Stimulated activated naive B cell treated with anti-CD40 and anti-IgM and Interleukin-4, amounts not matched to agents 10 μg/mL and 1 μg/mL and 100 μg/mL, for 72 hours (primary cell): ENCODE measurements at regions not wholly inside any gene's neighbourhood (a gene's known extent, or its start where the extent isn't known, plus 50 kb on each side); places are given as distances from the start of the nearest gene placed in this dataset.

Source experiments
- ATAC-seq, 2 donors: fragments of 150-1000 bp; cut with Tn5 transposase; replicated peaks; 2 replicates each; pipeline ENCODE4 v1.10.0; 2021; ENCODE audit warnings: moderate library complexity in 1 of 2
- DNase-seq: peaks from one replicate; pipeline ENCODE4 v3.0.0; 2021
- H3K27ac Mint-ChIP-seq: one replicate; pipeline ENCODE4 v1.8.0; 2022; ENCODE audit warnings: mild to moderate bottlenecking, mixed read lengths
- H3K27me3 Mint-ChIP-seq, 2 donors: one replicate each; pipeline ENCODE4 v1.8.0; 2022; ENCODE audit warnings: mixed read lengths in 2 of 2
- H3K36me3 Mint-ChIP-seq, 2 donors: one replicate each; pipeline ENCODE4 v1.8.0; 2022; ENCODE audit warnings: mixed read lengths in 2 of 2, mild to moderate bottlenecking in 1 of 2
- H3K4me1 Mint-ChIP-seq, 2 donors: one replicate each; pipeline ENCODE4 v1.8.0; 2022; ENCODE audit warnings: mixed read lengths in 2 of 2, mild to moderate bottlenecking in 1 of 2
- H3K4me3 Mint-ChIP-seq, 2 donors: one replicate each; pipeline ENCODE4 v1.8.0; 2022; ENCODE audit warnings: mild to moderate bottlenecking in 2 of 2, mixed read lengths in 2 of 2, moderate library complexity in 1 of 2
- H3K9me3 Mint-ChIP-seq, 2 donors: one replicate each; pipeline ENCODE4 v1.8.0; 2022; ENCODE audit warnings: mixed read lengths in 2 of 2, mild to moderate bottlenecking in 1 of 2

DNA sequence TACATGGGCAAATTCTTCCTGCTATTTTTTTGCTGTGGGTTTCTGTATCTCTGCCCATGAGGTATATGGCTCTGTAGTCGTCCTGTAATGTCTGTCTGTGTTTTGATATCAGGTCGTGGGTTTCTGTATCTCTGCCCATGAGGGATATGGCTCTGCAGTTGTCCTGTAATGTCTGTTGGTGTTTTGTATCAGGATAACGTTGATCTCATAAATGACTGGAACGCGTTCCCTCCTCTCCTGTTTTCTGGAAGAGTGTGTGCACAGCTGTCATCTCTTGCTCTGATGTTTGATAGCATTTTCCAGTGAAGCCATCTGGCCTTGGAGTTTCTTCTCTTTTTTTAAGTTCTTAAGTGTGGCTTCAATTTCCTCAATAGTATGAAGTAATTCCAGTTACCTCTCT, 57.2 kb downstream of the SOX1 start:
- H3K27ac Mint-ChIP-seq, result no peak overlapping the region
- DNase-seq (no peak), ATAC-seq (no peak)
- H3K4me1 Mint-ChIP-seq, result no peaks in the 10 kb centered on the region
- no peaks in the 10 kb centered on the region for H3K36me3 Mint-ChIP-seq
- H3K9me3 Mint-ChIP-seq, result no peaks in the 10 kb centered on the region
- peaks cover 4 to 13% of the 10 kb centered on the region in 2 donors for H3K27me3 Mint-ChIP-seq
- H3K4me3 Mint-ChIP-seq, result no peak overlapping the region

DNA sequence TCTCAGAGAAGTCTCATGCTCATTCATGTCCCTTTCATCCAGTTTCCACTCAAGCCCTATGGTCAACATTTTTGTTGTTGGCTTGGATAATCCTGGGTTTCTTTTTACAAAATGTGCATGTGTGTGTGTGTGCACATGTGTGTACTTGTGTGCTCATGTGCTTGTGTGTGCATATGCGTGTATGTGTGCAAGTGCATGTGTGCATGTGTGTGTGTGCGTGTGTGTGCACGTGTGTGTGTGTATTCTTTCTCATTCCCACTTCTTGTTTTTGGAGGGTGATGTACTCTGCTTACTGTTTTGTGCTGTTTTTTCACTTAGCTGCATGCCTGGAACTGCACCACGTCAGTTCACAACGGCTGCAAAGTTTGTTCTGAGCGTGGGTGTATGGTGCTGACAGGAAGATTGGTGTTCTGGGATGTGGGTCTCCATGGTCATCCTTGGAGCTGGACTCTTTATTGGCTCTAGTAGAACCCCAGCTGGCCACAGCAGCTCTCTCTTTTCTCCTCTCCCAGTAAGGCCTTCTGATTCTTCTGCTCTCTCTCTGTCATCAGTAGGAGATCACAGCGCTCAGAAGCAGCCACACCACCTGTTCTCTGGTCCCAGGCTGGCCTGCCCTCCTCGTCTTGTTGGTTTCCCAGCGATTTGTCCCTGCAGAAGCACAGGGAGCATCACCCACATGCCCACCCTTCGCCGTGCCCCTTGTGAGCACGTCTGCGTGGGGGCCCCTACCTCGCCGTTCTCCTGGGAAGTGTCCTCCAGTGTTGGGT, 60.8 kb downstream of the SOX1 start:
- H3K27me3 Mint-ChIP-seq, result peaks cover 3 to 18% of the 10 kb centered on the region in 2 donors
- peaks cover 0 to 1% of the 10 kb centered on the region in 2 donors for H3K9me3 Mint-ChIP-seq
- no peak overlapping the region for H3K27ac Mint-ChIP-seq
- ATAC-seq (no peak), DNase-seq (no peak)
- no peak overlapping the region for H3K4me3 Mint-ChIP-seq
- no peaks in the 10 kb centered on the region for H3K4me1 Mint-ChIP-seq
- no peaks in the 10 kb centered on the region for H3K36me3 Mint-ChIP-seq

DNA sequence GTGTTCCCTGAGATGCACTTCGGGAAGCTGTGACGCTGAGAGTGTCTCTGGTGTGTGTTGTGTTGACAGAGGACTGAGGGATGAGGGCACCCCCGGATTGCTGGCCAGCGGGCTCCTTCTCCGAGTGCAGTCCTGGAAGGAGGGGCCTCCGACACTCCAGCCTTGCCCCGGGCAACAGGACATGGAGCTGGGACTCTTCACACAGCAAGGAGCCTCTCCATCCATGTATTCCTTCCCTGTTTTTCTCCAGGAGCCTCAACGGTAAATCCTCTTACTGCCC, 61.3 kb downstream of the SOX1 start:
- H3K27ac Mint-ChIP-seq, result no peak overlapping the region
- no peaks in the 10 kb centered on the region for H3K36me3 Mint-ChIP-seq
- peaks cover 3 to 14% of the 10 kb centered on the region in 2 donors for H3K27me3 Mint-ChIP-seq
- ATAC-seq, result no peak
- H3K4me1 Mint-ChIP-seq, result no peaks in the 10 kb centered on the region
- peaks cover 0 to 1% of the 10 kb centered on the region in 2 donors for H3K9me3 Mint-ChIP-seq
- H3K4me3 Mint-ChIP-seq, result no peak overlapping the region
- DNase-seq, result no peak

DNA sequence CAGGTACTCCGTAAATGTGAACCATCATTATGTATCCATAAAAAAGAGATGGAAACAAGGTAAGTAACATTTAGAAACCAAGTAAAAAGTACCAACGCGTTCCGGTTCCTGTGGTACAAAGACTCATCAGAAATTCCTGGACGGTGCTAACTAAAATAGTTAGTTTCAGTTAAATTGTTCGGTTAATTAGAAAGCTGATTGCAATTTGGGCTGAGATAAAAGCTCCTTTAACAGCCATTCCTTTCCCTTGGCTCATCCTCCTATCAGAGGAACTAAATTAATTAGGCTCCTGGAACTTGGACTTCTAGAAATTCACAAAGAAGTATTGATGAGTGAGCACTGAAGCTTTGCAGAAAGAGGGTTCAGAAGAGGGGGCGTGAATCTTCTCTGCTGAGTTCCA, 63.5 kb downstream of the SOX1 start:
- Mint-ChIP-seq H3K9me3 (peaks cover 0 to 1% of the 10 kb centered on the region in 2 donors), H3K27ac (no peak overlapping the region), H3K36me3 (no peaks in the 10 kb centered on the region), H3K4me3 (no peak overlapping the region), H3K27me3 (peaks cover 3 to 14% of the 10 kb centered on the region in 2 donors), H3K4me1 (no peaks in the 10 kb centered on the region)
- ATAC-seq (no peak), DNase-seq (no peak)

DNA sequence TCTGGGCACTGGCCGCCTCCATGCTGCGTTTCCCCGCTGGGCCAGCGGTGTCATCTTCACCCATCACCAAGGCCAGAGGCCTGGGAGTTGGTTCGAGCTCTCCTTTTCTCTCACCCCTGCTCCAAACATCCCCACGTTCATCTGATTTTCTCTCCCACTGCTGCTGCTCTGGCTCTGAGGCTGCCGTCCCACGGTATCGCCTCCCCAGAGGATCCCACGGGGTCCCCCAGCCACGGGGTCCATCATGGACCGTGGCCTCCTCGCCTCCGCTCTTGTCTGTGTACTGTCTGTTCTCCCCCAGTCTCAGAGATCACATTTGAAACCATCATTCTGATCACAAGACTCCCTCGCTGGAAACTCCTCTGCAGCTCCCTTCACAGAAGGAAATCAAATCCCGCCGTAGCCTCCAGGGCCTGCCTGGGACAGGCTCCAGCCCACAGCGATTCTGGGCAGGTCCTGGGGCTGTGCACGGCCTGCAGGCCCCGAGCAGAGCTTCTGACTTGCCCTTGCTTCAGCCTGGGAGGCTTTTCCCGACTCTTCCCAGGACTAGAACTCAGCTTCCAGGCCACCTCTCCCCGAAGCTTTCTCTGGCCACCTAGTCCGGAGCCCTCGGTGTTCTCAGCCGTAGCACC, 64.2 kb downstream of the SOX1 start:
- peaks cover 0 to 1% of the 10 kb centered on the region in 2 donors for H3K9me3 Mint-ChIP-seq

DNA sequence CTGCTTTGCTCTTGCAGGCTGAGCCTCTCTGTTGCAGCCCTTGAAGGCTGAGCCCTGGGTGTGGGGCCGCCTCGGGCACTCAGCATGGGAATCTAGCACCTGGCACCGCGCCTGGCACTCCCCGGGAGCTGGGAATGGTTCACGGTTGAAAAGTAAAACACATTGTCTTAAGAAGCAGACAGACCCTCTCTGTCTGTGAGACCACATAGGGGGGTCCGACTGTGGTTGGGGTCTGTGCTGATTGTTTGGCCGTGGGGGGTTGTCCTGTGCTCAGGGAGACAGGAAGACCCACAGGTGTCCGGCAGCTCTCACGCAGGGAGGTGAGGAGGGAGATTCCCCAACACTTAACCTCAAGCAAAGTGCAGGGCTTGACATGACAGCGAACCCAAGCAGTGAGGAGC, 64.8 kb downstream of the SOX1 start:
- H3K4me1 Mint-ChIP-seq, result no peaks in the 10 kb centered on the region
- peaks cover 0 to 1% of the 10 kb centered on the region in 2 donors for H3K9me3 Mint-ChIP-seq
- ATAC-seq (no peak), DNase-seq (no peak)
- no peaks in the 10 kb centered on the region for H3K36me3 Mint-ChIP-seq
- H3K4me3 Mint-ChIP-seq, result no peak overlapping the region
- H3K27me3 Mint-ChIP-seq, result peaks cover 3 to 6% of the 10 kb centered on the region in 2 donors
- H3K27ac Mint-ChIP-seq, result no peak overlapping the region

More for the DNA sequence above, 64.2 kb downstream of the SOX1 start:
- ATAC-seq, result no peak
- peaks cover 3 to 7% of the 10 kb centered on the region in 2 donors for H3K27me3 Mint-ChIP-seq
- no peak overlapping the region for H3K4me3 Mint-ChIP-seq
- H3K27ac Mint-ChIP-seq, result no peak overlapping the region
- H3K36me3 Mint-ChIP-seq, result no peaks in the 10 kb centered on the region
- DNase-seq, result no peak
- no peaks in the 10 kb centered on the region for H3K4me1 Mint-ChIP-seq

DNA sequence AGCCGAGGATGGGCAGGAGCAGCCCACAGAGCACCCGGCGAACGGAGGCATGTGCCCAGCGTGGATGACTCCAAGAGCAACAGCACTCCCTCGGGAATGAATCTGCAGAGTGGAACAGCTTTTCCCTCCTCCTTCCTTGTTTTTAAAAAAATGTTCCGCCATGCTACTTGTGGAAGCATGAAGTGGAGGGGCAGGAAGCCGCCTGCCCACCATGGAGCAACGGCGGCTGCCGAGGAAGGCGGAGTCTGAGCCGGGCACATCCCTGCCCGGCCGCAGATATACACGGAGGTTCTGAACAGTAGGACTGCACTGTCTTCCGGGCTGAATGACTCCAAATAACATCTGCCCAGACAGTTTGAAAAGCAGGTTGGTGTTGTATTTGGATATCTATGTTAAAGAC, 65.2 kb downstream of the SOX1 start:
- no peak overlapping the region for H3K4me3 Mint-ChIP-seq
- DNase-seq (no peak), ATAC-seq (no peak)
- no peaks in the 10 kb centered on the region for H3K4me1 Mint-ChIP-seq
- H3K27me3 Mint-ChIP-seq, result peaks cover 3 to 10% of the 10 kb centered on the region in 2 donors
- no peaks in the 10 kb centered on the region for H3K36me3 Mint-ChIP-seq
- no peak overlapping the region for H3K27ac Mint-ChIP-seq
- peaks cover 0 to 1% of the 10 kb centered on the region in 2 donors for H3K9me3 Mint-ChIP-seq

DNA sequence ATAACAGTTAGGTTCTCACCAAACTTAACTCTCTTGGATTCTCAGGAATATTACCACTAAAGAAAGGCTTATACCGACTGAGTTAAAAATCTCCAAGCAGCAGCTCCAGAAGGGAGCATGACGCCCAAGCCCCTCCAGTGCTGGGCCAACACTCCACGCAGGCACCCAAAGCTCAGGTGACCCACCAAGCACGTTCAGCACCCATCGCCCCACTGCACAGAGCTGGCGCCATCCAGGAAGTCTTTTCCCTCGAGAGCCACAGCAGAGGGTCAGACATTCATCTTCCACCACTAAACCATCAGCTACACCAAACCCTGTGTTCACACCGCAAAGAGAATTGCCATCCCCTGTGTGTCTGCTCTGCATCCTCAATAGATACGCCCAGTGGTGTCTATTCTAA, 65.7 kb downstream of the SOX1 start:
- ATAC-seq, result no peak
- peaks cover 3 to 13% of the 10 kb centered on the region in 2 donors for H3K27me3 Mint-ChIP-seq
- no peak for DNase-seq
- no peak overlapping the region for H3K27ac Mint-ChIP-seq
- peaks cover 0 to 1% of the 10 kb centered on the region in 2 donors for H3K9me3 Mint-ChIP-seq
- no peak overlapping the region for H3K4me3 Mint-ChIP-seq
- no peaks in the 10 kb centered on the region for H3K4me1 Mint-ChIP-seq
- H3K36me3 Mint-ChIP-seq, result no peaks in the 10 kb centered on the region

DNA sequence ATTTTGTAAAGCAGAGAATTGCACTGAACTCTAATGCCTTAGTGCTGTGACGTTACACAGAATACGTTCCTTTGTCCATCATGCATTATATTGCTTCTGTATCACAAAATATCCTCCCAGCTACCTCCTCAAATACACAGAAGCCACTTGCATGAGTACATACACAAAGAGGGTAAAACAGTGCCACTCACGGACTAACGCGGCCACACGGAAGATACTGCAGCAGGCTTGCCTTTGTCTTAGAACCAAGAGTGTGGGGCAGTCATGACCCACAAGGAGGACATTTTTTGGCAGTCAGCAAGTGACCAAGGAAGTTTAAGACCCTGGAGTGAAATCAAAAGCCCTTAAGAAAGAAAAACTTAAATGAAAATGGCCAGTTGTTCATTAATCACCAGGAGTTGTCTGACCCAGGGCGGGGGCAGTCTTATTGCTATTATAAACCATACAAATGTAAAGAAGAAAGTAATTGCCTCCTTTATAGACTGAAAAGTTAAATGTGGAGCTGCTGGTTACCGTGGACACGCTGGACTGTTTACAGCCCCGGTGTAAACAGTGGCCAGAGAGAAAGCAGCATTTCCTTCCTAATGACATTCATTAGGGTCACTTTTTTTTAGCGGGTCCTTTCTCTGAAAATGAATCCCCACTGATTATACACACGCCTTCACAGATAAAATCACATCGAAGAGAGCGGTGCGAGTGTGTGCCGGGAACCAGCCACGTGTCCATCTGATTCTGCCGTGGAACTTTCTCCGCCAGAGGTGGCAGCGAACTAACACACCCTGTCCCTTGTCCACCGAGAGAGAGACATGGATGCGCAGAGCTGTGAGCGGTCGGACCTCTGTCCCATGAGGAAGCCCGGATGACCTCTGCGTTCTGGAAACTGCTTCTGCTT, 66.8 kb downstream of the SOX1 start:
- no peak overlapping the region for H3K27ac Mint-ChIP-seq
- no peak for ATAC-seq

DNA sequence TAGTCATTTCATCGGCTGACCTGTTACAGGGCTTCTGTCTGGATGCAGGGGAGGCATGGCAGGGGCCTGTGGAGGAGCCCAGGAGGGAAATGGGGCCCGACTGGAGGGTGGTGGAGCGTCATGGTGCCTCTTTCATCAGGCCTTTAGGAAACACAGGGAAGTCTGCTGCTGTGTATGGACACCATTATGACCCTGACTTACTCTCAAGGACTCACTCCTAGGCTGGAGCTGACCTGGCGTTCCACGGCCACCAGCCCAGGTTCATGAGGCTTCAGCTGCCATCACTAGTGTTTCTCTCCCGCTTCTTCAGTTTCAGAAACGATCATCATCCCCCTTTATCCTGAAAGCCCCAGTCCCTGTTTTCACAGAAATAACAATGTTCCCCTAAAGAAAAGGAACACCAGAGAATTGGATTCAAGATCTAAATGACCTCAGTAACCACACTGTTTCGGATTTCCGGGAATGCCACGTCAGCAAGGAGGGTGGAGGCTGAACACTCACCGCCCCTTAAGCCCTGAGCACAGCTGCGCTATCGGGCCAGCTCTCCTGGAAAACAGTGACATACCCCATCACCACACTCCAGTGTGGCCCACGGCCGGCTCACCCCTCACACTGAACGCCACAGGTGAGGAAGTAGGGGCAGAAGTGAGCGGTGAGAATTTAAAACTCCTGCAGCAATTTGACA, 67.6 kb downstream of the SOX1 start:
- H3K4me1 Mint-ChIP-seq, result no peaks in the 10 kb centered on the region
- no peak overlapping the region for H3K4me3 Mint-ChIP-seq
- no peaks in the 10 kb centered on the region for H3K36me3 Mint-ChIP-seq
- ATAC-seq (no peak), DNase-seq (no peak)
- peaks cover 2 to 13% of the 10 kb centered on the region in 2 donors for H3K27me3 Mint-ChIP-seq
- no peak overlapping the region for H3K27ac Mint-ChIP-seq
- H3K9me3 Mint-ChIP-seq, result peaks cover 0 to 1% of the 10 kb centered on the region in 2 donors

More for the DNA sequence above, 66.8 kb downstream of the SOX1 start:
- Mint-ChIP-seq H3K36me3 (no peaks in the 10 kb centered on the region), H3K4me3 (no peak overlapping the region), H3K4me1 (no peaks in the 10 kb centered on the region), H3K9me3 (peaks cover 0 to 1% of the 10 kb centered on the region in 2 donors), H3K27me3 (peaks cover 3 to 13% of the 10 kb centered on the region in 2 donors)
- no peak for DNase-seq

DNA sequence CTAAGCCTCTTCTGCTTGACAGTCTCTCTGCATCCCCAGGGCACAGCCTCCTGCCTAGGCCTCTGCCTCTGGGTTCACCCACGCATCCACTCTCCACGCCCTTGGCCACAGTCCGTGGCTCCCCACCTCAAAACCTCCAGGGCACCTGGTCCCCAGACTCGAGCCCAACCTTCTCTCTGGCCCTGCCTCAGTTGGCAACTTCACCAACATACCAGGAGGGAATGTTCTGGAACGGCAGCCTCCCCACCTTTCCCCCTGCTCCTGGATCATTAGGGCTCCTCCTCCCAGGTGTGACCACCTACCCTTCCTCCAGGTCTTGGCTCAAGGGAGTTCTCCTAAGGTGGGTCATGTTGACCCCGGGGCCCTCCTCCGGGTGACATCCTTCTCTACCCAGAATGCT, 69.1 kb downstream of the SOX1 start:
- Mint-ChIP-seq H3K9me3 (peaks cover 0 to 1% of the 10 kb centered on the region in 2 donors), H3K4me3 (no peak overlapping the region), H3K36me3 (no peaks in the 10 kb centered on the region), H3K27ac (no peak overlapping the region), H3K27me3 (peaks cover 0 to 10% of the 10 kb centered on the region in 2 donors), H3K4me1 (no peaks in the 10 kb centered on the region)
- no peak for ATAC-seq
- DNase-seq, result no peak

DNA sequence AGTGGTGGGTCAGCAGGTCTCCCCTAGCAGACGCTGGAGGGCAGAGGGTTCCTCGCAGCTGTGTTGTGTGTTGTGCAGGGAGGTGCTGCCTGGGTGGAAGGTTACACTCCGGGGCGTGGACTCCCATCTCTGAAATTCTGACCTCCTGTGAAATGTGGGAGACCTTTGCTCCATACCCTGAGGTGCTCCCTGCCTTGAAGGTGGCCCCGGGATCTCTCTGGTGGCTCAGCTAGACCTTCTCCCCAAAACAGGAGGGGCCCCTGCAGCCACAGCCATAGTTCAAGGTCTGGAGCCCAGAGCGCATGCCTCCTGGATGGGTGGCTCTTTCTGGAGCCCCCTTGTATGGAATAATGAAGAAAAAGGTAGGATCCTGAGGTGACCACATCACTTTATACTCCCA, 70.2 kb downstream of the SOX1 start:
- H3K4me3 Mint-ChIP-seq, result no peak overlapping the region
- peaks cover 2 to 16% of the 10 kb centered on the region in 2 donors for H3K27me3 Mint-ChIP-seq
- H3K27ac Mint-ChIP-seq, result no peak overlapping the region
- H3K4me1 Mint-ChIP-seq, result no peaks in the 10 kb centered on the region
- no peaks in the 10 kb centered on the region for H3K9me3 Mint-ChIP-seq
- H3K36me3 Mint-ChIP-seq, result no peaks in the 10 kb centered on the region
- DNase-seq (no peak), ATAC-seq (no peak)

DNA sequence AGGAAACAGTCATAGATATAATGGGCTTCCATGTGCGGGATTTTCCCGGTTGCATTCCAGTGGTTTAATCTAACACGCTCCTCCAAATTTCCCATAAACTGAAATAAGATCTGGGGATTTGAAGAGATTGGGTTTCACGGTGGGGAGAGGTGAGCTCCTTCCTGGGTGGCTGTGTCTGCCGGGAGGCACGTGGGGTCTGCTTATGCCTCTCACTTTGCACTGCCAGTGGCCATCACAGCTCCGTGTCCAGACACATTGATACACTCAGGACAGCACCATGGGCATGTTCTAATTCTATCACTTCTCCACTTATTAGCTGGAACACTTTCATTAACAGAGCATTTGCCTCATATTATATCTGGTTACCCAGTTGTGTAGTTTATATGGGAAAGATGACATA, 73.4 kb downstream of the SOX1 start:
- Mint-ChIP-seq H3K36me3 (no peaks in the 10 kb centered on the region), H3K9me3 (no peaks in the 10 kb centered on the region), H3K27ac (no peak overlapping the region), H3K4me1 (no peaks in the 10 kb centered on the region), H3K27me3 (peaks cover 4 to 27% of the 10 kb centered on the region in 2 donors), H3K4me3 (no peak overlapping the region)
- no peak for ATAC-seq
- no peak for DNase-seq
